Stimulated activated memory B cell treated with anti-CD40 and anti-IgM and Interleukin-4, amounts not matched to agents 10 μg/mL and 1 μg/mL and 100 μg/mL, for 72 hours (primary cell): ENCODE measurements at regions not wholly inside any gene's neighbourhood (a gene's known extent, or its start where the extent isn't known, plus 50 kb on each side); places are given as distances from the start of the nearest gene placed in this dataset.
"Not testable (repeated sequence)": the region's sequence is repeated elsewhere in the genome, so short reads cannot be mapped to it uniquely, and the experiment has no call there.

Experiments used
- ATAC-seq: fragments of 150-1000 bp; cut with Tn5 transposase; 2 replicates; pipeline ENCODE4 v1.10.0; 2021
- H3K27ac Mint-ChIP-seq: one replicate; pipeline ENCODE4 v1.8.0; 2022; ENCODE audit warnings: mild to moderate bottlenecking, mixed read lengths
- H3K27me3 Mint-ChIP-seq: one replicate; pipeline ENCODE4 v1.8.0; 2022; ENCODE audit warnings: mixed read lengths
- H3K36me3 Mint-ChIP-seq: one replicate; pipeline ENCODE4 v1.8.0; 2022; ENCODE audit warnings: mixed read lengths
- H3K4me1 Mint-ChIP-seq: one replicate; pipeline ENCODE4 v1.8.0; 2022; ENCODE audit warnings: mixed read lengths
- H3K4me3 Mint-ChIP-seq: one replicate; pipeline ENCODE4 v1.8.0; 2022; ENCODE audit warnings: mild to moderate bottlenecking, moderate library complexity, mixed read lengths
- H3K9me3 Mint-ChIP-seq: one replicate; pipeline ENCODE4 v1.8.0; 2022; ENCODE audit warnings: mixed read lengths

DNA sequence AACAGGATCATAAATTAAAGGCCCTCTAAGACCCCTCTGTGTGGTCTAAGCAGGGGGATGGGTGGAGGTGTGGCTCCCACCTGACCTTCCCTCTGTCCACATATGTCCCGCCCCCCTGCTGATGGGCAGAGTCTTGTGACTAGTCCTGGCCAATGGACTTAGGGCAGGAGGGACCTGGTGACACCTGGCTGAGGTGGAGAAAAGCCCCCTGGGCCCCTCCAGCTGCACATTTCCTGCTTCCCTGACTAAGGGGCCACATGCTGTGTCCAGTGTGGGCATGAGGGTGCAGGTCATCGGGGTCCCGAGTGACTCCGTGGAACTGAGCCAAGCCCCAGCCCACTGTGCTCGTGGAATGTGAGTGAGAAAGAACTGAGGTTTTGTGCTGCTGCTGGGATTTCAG, 254.7 kb downstream of the ADGRD1 start:
- H3K36me3 Mint-ChIP-seq = no peaks in the 10 kb centered on the region
- no peak overlapping the region for H3K4me3 Mint-ChIP-seq
- H3K27me3 Mint-ChIP-seq = peaks cover 30% of the 10 kb centered on the region
- H3K27ac Mint-ChIP-seq = no peak overlapping the region
- peaks cover 7% of the 10 kb centered on the region for H3K9me3 Mint-ChIP-seq
- no peak for ATAC-seq
- H3K4me1 Mint-ChIP-seq = no peaks in the 10 kb centered on the region

- H3K4me1 Mint-ChIP-seq = no peaks in the 10 kb centered on the region
- no peak overlapping the region for H3K4me3 Mint-ChIP-seq
- peaks cover 9% of the 10 kb centered on the region for H3K9me3 Mint-ChIP-seq
- H3K27me3 Mint-ChIP-seq = peaks cover 27% of the 10 kb centered on the region
- no peaks in the 10 kb centered on the region for H3K36me3 Mint-ChIP-seq
- no peak for ATAC-seq
- H3K27ac Mint-ChIP-seq = no peak overlapping the region
Observed at GRCh38 chr12:131209082-131210070, 255.7 kb downstream of the ADGRD1 start.

DNA sequence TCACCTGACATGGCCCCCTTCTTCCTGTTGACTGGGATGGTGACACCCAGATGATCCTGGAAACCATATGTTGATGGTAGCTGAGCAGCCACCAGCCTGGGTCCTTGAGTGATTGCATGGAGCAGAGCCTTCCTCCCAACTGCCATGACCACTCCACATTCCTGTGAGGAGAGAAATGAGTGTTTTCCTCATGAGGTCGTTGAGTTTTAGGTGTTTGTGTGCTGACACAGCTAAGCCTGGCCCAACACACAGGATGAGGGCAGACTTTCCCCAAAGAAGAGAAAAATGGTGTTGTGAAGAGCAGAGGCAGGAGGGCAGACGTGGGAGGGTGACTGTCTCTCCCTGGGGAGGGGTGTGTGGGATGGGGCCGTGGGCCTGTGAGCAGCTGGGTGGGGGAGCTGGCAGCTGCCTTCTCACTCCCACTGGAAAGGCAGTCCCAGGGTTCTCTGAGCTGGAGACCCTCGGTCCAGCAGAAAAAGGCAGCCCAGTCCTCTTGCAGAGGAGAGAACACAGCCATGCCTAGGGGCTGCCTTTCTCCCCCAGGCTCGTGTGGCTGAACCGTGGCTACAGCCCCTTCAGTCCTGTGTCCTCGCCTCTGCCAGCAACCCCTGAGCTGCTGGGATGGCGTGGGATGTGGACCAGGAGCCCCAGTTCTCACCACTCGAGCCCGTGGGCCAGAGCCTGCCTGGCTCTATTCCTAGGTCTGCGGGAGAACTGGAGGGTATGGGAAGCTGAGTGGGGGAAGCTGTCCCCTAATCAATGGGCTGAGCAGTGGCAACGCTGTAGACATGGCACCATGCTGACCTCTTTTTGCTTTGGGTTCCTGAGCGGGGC, 257.0 kb downstream of the ADGRD1 start:
- Mint-ChIP-seq H3K27ac (no peak overlapping the region), H3K4me1 (no peaks in the 10 kb centered on the region), H3K9me3 (peaks cover 9% of the 10 kb centered on the region), H3K4me3 (no peak overlapping the region), H3K27me3 (peaks cover 19% of the 10 kb centered on the region), H3K36me3 (no peaks in the 10 kb centered on the region)
- no peak for ATAC-seq

DNA sequence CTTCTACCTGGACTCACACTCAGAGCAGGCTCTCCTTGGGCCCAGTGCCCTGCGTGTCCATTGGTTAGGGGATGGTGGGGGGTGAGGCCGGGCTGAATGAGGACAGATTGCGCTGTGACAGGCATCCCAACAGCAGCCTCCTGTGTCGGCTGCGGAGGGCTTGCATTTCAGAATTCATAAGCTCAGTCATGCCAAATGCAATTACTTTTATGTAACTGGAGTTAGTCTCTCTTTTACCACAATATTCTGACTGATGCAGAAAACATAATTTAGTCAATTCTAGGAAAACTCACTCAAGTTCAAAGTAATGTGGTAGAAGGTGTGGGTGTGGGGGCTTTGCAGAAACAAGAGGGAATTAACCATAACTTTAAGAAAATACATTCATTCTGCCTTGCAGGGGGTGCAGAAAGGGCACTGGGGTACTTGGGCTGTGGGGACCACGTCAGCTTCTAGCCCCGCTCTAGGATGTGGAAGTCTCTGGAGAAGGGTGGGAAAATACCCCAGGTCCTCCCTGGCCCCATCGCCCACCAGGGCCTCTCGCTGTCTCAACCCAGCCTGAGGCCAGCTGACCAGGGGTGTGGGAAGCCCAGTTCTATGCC, 257.7 kb downstream of the ADGRD1 start:
- Mint-ChIP-seq H3K4me3 (no peak overlapping the region), H3K27me3 (peaks cover 26% of the 10 kb centered on the region), H3K9me3 (peaks cover 9% of the 10 kb centered on the region), H3K27ac (no peak overlapping the region), H3K36me3 (no peaks in the 10 kb centered on the region), H3K4me1 (no peaks in the 10 kb centered on the region)
- no peak for ATAC-seq

GRCh38 chr12:131213896-131214442, 260.3 kb downstream of the ADGRD1 start:
- H3K27me3 Mint-ChIP-seq = peaks cover 51% of the 10 kb centered on the region
- peaks cover 11% of the 10 kb centered on the region for H3K4me1 Mint-ChIP-seq
- no peak for ATAC-seq
- H3K9me3 Mint-ChIP-seq = peaks cover 9% of the 10 kb centered on the region
- H3K27ac Mint-ChIP-seq = no peak overlapping the region
- no peak overlapping the region for H3K4me3 Mint-ChIP-seq
- H3K36me3 Mint-ChIP-seq = no peaks in the 10 kb centered on the region

DNA sequence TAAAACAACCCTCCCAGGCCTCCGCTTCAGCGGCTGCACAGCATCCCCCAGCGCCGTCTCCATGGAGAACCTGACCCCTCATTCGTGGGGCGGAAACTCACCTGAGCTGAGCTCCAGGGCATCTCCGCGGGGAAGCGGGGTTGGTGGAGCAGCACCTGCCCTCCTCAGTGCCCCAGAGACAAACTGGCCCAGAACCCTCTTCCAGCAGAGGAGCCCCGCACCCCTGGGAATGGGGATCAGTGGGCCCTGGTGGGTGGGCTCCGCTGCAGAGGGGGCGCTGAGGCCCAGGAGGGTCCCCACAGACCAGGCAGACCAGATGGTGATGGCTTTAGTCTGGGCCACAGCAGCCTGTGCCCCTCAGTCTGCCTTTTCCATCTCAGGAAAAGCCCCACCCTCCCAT, 261.2 kb downstream of the ADGRD1 start:
- H3K27ac Mint-ChIP-seq, H3K9me3 Mint-ChIP-seq, H3K36me3 Mint-ChIP-seq, H3K4me3 Mint-ChIP-seq, ATAC-seq: not testable (repeated sequence)
- H3K27me3 Mint-ChIP-seq = peaks cover 52% of the 10 kb centered on the region
- peaks cover 13% of the 10 kb centered on the region for H3K4me1 Mint-ChIP-seq

DNA sequence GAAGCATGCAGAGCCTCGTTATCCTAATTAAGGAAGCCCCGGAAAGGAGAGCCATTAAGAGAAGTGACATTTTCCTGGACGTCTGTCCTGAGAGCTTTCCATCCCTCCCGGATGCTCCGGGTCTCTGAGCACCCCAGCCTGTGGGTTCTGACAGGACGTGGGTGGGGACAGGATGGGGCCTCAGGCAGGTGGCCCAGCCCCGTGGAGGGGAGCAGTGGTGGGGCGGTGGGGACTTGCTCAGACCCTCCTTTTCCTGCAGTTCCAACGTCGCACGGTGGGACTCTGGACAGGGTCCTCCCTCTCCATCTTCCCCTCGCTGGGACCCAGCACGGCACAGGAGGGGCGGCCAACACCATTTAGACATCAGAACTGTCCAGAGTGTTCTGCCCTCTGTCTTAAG, 262.9 kb downstream of the ADGRD1 start:
- not testable (repeated sequence) for H3K4me3 Mint-ChIP-seq, H3K9me3 Mint-ChIP-seq, H3K27ac Mint-ChIP-seq, H3K36me3 Mint-ChIP-seq
- Mint-ChIP-seq H3K27me3 (peaks cover 57% of the 10 kb centered on the region), H3K4me1 (peaks cover 13% of the 10 kb centered on the region)
- ATAC-seq = peak; percentile 29

GRCh38 chr12:131217024-131217586, 263.4 kb downstream of the ADGRD1 start:
- no peak for ATAC-seq
- Mint-ChIP-seq H3K4me3 (no peak overlapping the region), H3K36me3 (no peaks in the 10 kb centered on the region), H3K9me3 (peaks cover 9% of the 10 kb centered on the region), H3K4me1 (peaks cover 16% of the 10 kb centered on the region), H3K27ac (no peak overlapping the region), H3K27me3 (peaks cover 62% of the 10 kb centered on the region)

DNA sequence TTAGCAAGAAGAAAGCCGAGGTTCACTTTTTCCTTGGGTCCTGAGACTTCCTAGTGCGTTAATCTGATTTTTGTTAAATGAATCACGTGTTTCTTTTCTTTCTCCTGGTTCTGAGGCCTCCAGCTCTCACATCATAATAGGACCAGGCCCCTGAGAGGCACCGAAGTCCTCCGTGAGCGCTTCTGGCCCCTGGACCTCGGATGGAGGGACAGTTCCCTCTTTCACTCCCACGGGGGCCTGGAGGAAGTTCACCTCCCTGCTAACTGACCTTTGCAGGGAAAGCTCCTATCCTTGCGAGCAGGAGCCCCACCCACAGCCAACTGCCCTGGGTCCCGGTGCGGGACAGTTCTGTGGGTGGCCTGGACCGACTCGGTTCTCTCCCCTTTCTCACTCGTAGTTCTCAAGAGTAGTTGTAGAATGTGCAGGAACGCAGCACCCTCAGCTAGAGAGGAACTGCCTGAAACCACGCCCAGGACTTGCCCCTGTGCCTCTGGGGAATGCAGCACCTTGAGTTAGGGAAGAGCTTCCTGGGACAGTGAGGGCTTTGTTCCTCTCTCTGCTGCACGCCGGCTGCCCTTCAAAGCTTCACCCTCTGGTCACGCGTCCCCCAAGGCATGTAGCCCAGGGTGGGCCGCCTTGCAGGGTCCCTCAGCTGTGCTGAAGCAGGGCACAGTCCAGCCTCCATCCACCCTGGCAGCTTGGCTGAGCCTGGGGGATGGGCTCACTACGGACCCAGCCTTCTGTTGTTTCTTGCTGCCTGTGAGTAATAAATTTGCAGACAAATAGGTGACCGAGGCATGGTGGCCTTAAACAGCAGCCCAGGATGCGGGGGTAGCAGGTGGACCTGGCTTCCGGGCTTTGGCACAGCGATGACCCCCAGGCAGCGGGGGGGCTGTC, 264.6 kb downstream of the ADGRD1 start:
- no peak overlapping the region for H3K27ac Mint-ChIP-seq
- ATAC-seq = no peak
- peaks cover 25% of the 10 kb centered on the region for H3K4me1 Mint-ChIP-seq
- H3K36me3 Mint-ChIP-seq = no peaks in the 10 kb centered on the region
- H3K27me3 Mint-ChIP-seq = peaks cover 74% of the 10 kb centered on the region
- no peak overlapping the region for H3K4me3 Mint-ChIP-seq
- peaks cover 4% of the 10 kb centered on the region for H3K9me3 Mint-ChIP-seq

DNA sequence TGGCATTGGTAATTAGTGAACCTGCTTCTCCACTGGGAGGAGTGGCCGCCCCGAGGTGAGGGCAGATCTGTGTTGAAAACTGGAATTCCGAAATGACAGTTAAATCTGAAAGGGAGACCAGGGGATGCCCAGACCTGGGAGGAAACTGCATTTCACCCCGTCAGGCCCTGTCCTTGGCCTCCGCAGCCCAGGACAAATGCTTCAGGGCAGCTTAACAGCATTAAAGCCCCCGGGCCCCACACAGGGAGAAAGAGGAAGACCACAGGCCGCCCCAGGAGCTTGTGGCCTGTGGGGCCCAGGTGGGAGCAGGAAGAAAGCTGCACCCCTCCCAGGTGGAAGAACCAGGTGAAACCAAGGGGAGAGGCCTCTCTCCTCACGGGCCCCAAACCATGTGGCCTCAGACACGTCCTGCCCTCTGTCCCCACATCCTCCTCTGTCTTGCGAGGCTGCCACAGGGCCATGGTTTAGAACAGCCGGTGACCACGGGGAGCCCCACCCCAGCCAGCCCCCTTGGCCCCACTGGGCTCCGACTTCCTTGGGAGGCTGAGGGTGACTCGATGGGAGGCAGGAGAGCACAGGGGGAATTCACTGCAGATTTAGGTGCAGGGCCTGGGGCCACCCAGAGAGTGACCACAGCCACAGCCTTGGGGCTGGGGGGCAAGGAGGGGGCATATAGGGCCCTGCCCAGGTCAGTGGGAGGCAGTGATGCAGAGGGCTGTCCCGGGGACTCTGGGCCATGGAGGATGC, 265.4 kb downstream of the ADGRD1 start:
- H3K27me3 Mint-ChIP-seq = peaks cover 82% of the 10 kb centered on the region
- no peaks in the 10 kb centered on the region for H3K36me3 Mint-ChIP-seq
- H3K4me3 Mint-ChIP-seq = no peak overlapping the region
- peaks cover 25% of the 10 kb centered on the region for H3K4me1 Mint-ChIP-seq
- no peak overlapping the region for H3K27ac Mint-ChIP-seq
- no peak for ATAC-seq
- peaks cover 2% of the 10 kb centered on the region for H3K9me3 Mint-ChIP-seq

DNA sequence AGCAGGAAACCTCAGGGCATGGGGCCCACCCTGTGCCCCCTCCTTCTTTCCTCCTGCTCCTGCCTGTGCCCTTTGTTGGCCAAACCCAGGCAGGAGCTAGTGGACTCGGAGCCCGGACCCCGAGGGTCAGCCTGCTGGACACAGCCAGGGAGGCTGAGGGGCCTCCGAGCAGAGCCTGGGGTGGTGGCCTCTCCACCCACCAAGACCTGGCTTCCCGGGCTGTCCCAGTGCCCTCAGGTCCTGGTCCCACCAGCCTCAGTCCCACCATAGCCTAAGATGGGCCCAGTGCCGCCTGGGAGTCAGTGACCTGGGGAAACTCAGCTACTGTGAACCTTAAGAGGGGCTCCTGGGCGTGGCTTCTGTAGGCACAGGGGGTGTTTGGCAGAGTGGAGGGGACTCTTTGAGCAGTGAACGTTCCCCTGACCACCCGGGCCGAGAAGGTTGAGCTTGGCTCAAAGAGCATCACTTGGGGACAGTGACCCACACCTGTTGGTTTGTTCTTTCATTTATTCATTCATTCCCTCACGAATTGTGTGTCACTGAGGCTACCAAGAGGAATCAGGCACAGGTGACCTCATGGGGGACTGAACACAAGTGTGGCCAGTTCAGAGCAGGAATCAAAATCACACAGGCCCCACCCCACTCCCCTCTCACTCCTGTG, 266.1 kb downstream of the ADGRD1 start:
- Mint-ChIP-seq H3K4me3 (no peak overlapping the region), H3K9me3 (peaks cover 2% of the 10 kb centered on the region), H3K27ac (no peak overlapping the region), H3K36me3 (no peaks in the 10 kb centered on the region), H3K4me1 (peaks cover 25% of the 10 kb centered on the region), H3K27me3 (peaks cover 83% of the 10 kb centered on the region)
- no peak for ATAC-seq

GRCh38 chr12:131220331-131220685, 266.6 kb downstream of the ADGRD1 start:
- Mint-ChIP-seq H3K4me1 (peaks cover 25% of the 10 kb centered on the region), H3K4me3 (no peak overlapping the region), H3K27ac (no peak overlapping the region), H3K36me3 (no peaks in the 10 kb centered on the region), H3K27me3 (peaks cover 83% of the 10 kb centered on the region), H3K9me3 (peaks cover 2% of the 10 kb centered on the region)
- ATAC-seq = no peak
